ENCODE measurements at regions not wholly inside any gene's neighbourhood (a gene's known extent, or its start where the extent isn't known, plus 50 kb on each side); places are given as distances from the start of the nearest gene placed in this dataset.

DNA sequence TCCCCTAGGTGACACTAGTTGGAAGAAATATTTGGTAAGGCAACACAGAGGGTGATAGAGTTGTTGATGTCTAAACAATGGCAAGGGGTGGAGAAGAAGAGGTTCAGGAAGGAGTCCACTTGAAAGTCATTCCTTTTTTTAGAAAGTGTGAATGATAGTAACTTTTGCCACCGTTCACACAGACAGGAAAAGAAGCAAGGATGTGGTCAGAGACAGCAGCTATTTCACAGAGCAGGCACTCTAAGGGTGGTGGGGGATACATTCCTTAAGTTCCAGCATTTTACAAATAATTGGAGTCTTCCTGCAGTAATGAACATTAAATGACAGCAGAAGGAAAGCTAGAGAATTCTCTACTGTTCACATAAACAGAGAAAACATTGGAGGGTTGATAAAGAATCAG, 75.4 kb upstream of the ZNF385D start:
- ChIA-PET POLR2A (ENCODE audit: partially characterized antibody) (no interaction called here), CTCF (ENCODE audit: partially characterized antibody) (interaction anchor here (1.1 to 2.3 kb wide), 8 partner anchors 9 to 171 kb away, joined by 3 to 10 read pairs (median 4); no protein-coding TSS in a partner anchor)
- Histone ChIP-seq H3K79me2 (ENCODE audit: control insufficient read depth in 1 of 2, insufficient read depth in 2 of 2, low read length in 2 of 2) (no peaks in the 10 kb centered on the region), H3K27ac (ENCODE audit: low read depth, low read length) (no peak overlapping the region), H3K23me2 (ENCODE audit: low read depth, low read length) (no peaks in the 10 kb centered on the region), H2AFZ (ENCODE audit: low read length) (no peak overlapping the region), H3K56ac (replicated peaks; ENCODE audit: insufficient read length, low read depth, low read length) (no peak overlapping the region), H4K8ac (ENCODE audit: extremely low read depth, insufficient read depth, low read length) (no peak overlapping the region), H3K9ac (replicated peaks in 1 of 4; ENCODE audit: extremely low read depth in 1 of 4, low read depth in 3 of 4, low read length in 3 of 4) (no peak overlapping the region), H3K9me3 (ENCODE audit: insufficient read depth in 2 of 2, low read depth in 1 of 2, low read length in 1 of 2) (no peaks in the 10 kb centered on the region), H3K14ac (ENCODE audit: insufficient read length) (no peak overlapping the region), H3K4me3 (ENCODE audit: extremely low read depth in 1 of 4, insufficient read depth in 2 of 4, low read depth in 3 of 4, low read length in 4 of 4) (no peak overlapping the region), H2BK20ac (ENCODE audit: low read length) (no peak overlapping the region), H3K79me1 (ENCODE audit: low read depth, low read length) (no peaks in the 10 kb centered on the region), H2AK5ac (ENCODE audit: low read depth, low read length) (no peak overlapping the region), H3K27me3 (replicated peaks in 1 of 4; ENCODE audit: control insufficient read depth in 3 of 4, extremely low read depth in 1 of 4, insufficient read depth in 3 of 4, low read length in 3 of 4) (no peaks in the 10 kb centered on the region), H4K5ac (ENCODE audit: insufficient read length, low read depth, low read length) (no peak overlapping the region), H2BK5ac (ENCODE audit: low read depth, low read length) (no peak overlapping the region), H2BK15ac (ENCODE audit: low read length) (no peak overlapping the region), H3K36me3 (ENCODE audit: control insufficient read depth in 2 of 4, insufficient read depth in 4 of 4, low read length in 3 of 4) (no peaks in the 10 kb centered on the region), H2BK120ac (replicated peaks; ENCODE audit: low read depth, low read length) (no peak overlapping the region), H4K20me1 (replicated peaks in 1 of 2; ENCODE audit: control insufficient read depth in 1 of 2, insufficient read depth in 2 of 2, low read length in 2 of 2) (no peaks in the 10 kb centered on the region), H3K18ac (ENCODE audit: extremely low read depth, low read length) (no peak overlapping the region), H3K23ac (ENCODE audit: insufficient read length) (no peak overlapping the region), H4K91ac (replicated peaks; ENCODE audit: insufficient read length, low read length) (no peak overlapping the region), H3K4me1 (replicated peaks in 1 of 4; ENCODE audit: control insufficient read depth in 3 of 4, insufficient read depth in 4 of 4, low read length in 3 of 4) (no peaks in the 10 kb centered on the region), H3K4ac (replicated peaks; ENCODE audit: insufficient read length, low read depth, low read length) (no peak overlapping the region), H2BK12ac (ENCODE audit: low read depth, low read length) (no peak overlapping the region), H3K4me2 (ENCODE audit: insufficient read depth in 1 of 2, low read depth in 2 of 2, low read length in 2 of 2) (no peak overlapping the region)
- no peak for FAIRE-seq
- no peak for TF ChIP-seq KDM5A (IDR thresholded peaks at IDR 0.05; ENCODE audit: low read length)
- 92% methylated on average over 1 of the region's 1 CpG; no CpG with 5 or more reads in 1 of the 2 experiments for WGBS, 2 experiments (ENCODE audit: extremely low coverage in 1 of 2, insufficient coverage in 1 of 2, insufficient read length in 1 of 2, insufficient replicate concordance in 2 of 2, low coverage in 1 of 2, low lambda C conversion rate in 2 of 2, missing lambda C conversion rate in 1 of 2)
- no peak for DNase-seq (ENCODE audit: low read depth in 1 of 2, low spot score in 2 of 2)

All from H1 (cell line).